HEK293T (cell line): ENCODE measurements at regions not wholly inside any gene's neighbourhood (a gene's known extent, or its start where the extent isn't known, plus 50 kb on each side); places are given as distances from the start of the nearest gene placed in this dataset.

Source experiments
- BHLHE40 ChIP-seq: fragments of 450-650 bp; IDR thresholded peaks from 2 replicates; pipeline ENCODE4 v1.6.1; 2016; ENCODE audit warnings: mild to moderate bottlenecking, moderate library complexity, borderline replicate concordance
- ELF4 ChIP-seq: fragments of 450-650 bp; IDR thresholded peaks from 2 replicates; pipeline ENCODE4 v1.6.1; 2017; ENCODE audit warnings: antibody characterized with exemption
- FOXA1 ChIP-seq: fragments of 450-650 bp; IDR thresholded peaks from 2 replicates; pipeline ENCODE4 v1.6.1; 2016; ENCODE audit warnings: mild to moderate bottlenecking
- FOXK2 ChIP-seq: fragments of 450-650 bp; IDR thresholded peaks from 2 replicates; pipeline ENCODE4 v1.6.1; 2016; ENCODE audit warnings: mild to moderate bottlenecking
- FOXM1 ChIP-seq: fragments of 450-650 bp; IDR thresholded peaks from 2 replicates; pipeline ENCODE4 v1.6.1; 2017; ENCODE audit warnings: mild to moderate bottlenecking, borderline replicate concordance
- HDGF ChIP-seq: fragments of 450-650 bp; IDR thresholded peaks from 2 replicates; pipeline ENCODE4 v1.6.1; 2017; ENCODE audit warnings: antibody characterized with exemption, borderline replicate concordance
- L3MBTL2 ChIP-seq: fragments of 450-650 bp; conservative IDR thresholded peaks from 2 replicates; pipeline ENCODE4 v1.6.1; 2016; ENCODE audit warnings: mild to moderate bottlenecking
- LEF1 ChIP-seq: fragments of 450-650 bp; IDR thresholded peaks from 2 replicates; pipeline ENCODE4 v1.6.1; 2017; ENCODE audit warnings: mild to moderate bottlenecking, borderline replicate concordance
- PKNOX1 ChIP-seq: fragments of 450-650 bp; IDR thresholded peaks from 2 replicates; pipeline ENCODE4 v1.6.1; 2016
- SUZ12 ChIP-seq: fragments of 450-650 bp; IDR thresholded peaks from 2 replicates; pipeline ENCODE4 v1.6.1; 2016; ENCODE audit warnings: mild to moderate bottlenecking

DNA sequence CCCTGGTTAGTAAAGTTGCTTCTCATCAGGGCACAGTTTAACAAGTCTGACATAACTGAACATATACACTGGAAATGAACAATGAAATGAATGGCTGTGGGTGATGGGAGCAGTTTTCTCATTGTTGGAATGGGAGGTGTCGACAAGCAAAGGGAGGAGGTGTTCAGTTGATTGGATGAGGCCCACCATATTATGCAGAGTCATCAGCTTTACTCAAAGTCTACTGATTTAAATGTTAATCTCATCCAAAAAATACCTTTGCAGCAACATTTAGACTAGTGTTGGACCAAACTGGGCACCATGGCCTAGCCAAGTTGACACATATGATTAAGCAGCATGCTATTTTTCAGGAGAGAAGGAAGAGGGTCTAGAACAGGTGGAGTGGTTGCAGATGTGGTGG lies 201.7 kb downstream of the RAMP3 start:
- TF ChIP-seq FOXA1 (no peak), L3MBTL2 (no peak), FOXM1 (no peak), PKNOX1 (no peak), LEF1 (no peak), SUZ12 (no peak), FOXK2 (no peak), ELF4 (no peak), BHLHE40 (no peak), HDGF (no peak)
